GM21786 (cell line): ENCODE measurements at regions not wholly inside any gene's neighbourhood (a gene's known extent, or its start where the extent isn't known, plus 50 kb on each side); places are given as distances from the start of the nearest gene placed in this dataset.

Source experiments
- ATAC-seq: cut with Tn5 transposase; IDR thresholded peaks from one replicate; pipeline ENCODE4 v1.9.1; 2021; ENCODE audit not compliant: unreplicated experiment

DNA sequence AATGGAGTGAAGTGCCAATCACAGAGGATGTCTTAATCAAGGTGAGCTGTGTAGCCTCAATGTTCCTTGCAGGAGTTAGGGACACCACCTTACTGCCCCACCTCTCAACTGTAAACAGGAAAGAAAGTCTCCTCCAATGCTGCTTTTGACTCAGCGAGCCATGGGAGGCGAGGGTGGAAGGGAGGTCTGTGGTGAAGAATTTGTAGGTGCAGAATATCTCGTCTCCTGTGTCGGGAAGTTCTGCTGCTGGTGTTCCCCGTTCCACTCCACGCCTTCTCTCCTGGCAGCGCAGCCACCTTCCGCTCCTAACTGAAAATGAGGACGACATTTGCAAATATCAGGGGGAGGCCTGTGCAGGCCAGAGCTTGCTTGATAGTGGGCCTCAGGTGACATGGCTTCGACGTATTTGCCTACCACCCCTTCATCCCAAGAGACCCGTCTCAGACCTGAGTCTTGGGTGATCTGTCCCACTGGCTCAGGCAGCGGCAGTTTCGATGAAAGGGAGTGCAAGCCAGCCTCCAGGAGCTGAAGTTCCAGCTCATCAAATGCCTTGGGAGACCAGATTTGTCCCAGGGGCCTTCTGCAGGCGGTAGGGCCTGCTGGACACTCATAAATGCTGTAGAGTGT lies 368.3 kb upstream of the C1orf174 start:
- peak; percentile 11 for ATAC-seq

GRCh38 chr1:4268889-4269284 lies 368.8 kb upstream of the C1orf174 start:
- ATAC-seq = no peak

GRCh38 chr1:4269330-4269729 lies 369.3 kb upstream of the C1orf174 start:
- no peak for ATAC-seq

- ATAC-seq = no peak
These were observed 370.0 kb upstream of the C1orf174 start for GRCh38 chr1:4269952-4270570.

DNA sequence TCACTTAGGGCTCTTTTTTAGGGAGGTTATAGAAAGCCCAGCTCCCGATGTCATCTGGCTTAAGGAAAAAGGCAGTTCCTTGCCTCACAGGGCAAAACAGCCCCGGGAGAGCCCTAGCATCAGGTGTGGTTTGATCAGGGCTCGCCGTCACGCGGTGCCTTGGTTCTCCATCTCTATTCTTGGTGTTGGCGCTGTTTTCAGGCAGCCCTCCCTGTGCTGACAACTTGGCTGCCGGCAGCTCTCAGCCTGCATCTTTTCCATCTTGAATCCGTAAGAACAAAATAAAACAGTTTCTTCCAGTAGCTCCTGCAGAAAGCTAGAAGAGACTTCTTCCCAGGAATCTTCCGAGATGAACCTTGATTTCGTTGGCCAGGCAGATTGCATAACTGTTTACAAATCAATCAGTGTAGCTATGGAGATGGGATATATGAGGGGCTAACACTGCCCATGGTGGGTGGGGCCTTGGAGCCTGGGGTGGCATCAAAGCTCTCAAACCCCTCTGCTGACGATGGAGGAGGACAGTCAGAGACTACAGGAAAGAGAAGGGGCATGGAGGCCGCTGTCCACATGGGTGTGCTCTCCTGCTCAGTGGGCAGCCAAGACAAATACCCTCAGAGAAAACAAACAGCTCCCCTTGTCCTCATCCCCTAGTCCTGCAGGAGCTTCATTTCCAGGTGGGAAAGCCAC lies 370.7 kb upstream of the C1orf174 start:
- ATAC-seq = no peak

DNA sequence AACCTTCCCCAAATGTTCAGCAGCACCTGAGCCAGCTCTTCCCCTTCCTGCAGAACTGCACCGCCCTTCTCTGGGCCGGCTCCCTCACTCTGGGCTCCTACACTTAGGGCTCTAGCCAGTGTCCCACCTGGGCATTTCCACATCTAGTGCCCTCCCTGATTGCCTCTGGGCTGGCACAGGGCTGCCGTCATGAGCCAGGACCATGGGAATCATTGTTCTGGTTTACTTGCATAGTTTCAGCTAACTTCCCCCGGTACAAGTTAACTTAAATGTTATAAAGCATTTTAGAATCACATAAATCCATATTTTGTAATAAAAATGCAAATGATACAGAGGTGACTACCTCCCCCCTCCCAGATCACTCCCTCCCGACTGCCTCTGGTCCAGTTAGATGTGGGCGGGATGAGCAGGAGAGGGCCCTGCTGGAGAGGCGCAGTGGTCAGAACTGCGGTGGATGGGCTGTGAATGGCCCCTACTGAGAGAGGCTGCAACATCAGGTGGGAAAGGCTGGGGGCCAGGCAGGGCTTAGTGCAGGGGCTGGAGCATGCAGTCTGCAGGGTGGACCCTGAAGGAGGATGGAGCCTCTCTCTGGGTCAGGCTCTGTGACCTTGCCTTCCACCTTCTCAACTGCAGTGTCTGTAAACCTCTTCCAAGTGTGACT lies 371.4 kb upstream of the C1orf174 start:
- no peak for ATAC-seq

DNA sequence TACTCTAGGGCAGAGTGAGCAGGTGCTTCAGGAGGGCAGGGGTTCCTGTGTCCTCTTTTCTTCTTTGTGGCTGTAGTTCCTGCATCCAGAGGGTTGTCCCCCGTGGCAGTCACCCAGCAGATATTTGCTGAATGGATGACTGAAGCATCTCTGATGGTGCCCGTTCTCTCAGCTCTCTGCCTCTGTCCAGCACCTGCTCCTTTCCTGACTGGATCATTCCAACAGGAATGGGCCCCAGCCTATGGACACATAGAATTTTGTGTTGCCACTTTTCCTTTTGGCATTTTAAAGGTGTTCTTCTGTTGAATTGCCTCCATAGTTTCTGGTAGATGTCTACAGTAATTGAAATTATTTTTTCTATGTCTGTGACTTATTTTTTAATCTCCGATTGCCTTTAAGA lies 372.5 kb upstream of the C1orf174 start:
- no peak for ATAC-seq

- ATAC-seq = no peak
These were observed 373.2 kb upstream of the C1orf174 start for GRCh38 chr1:4273243-4273642.

DNA sequence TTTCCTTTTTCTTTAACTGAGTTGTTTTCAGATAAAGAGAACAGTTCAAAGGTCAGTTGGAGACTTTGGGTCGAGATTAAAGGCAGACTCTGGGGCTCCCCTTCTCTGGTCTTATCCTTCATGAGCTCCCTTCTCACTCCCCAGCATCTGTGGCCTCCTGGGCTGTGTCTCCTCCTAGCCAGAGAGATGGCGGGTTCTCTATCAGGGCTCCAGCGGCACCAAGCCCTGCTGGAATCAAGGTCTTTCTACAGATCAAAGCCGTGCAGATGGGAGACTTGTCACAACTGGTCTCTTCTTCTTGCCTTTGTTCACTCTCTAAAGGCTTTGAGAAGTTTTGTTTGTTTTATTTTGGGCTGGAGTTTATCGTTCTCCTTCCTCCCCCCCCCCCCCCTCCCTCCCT lies 373.7 kb upstream of the C1orf174 start:
- no peak for ATAC-seq

- ATAC-seq = no peak
These were observed 375.0 kb upstream of the C1orf174 start for GRCh38 chr1:4275083-4275482.

- no peak for ATAC-seq
These were observed 376.2 kb upstream of the C1orf174 start for GRCh38 chr1:4276238-4276637.

DNA sequence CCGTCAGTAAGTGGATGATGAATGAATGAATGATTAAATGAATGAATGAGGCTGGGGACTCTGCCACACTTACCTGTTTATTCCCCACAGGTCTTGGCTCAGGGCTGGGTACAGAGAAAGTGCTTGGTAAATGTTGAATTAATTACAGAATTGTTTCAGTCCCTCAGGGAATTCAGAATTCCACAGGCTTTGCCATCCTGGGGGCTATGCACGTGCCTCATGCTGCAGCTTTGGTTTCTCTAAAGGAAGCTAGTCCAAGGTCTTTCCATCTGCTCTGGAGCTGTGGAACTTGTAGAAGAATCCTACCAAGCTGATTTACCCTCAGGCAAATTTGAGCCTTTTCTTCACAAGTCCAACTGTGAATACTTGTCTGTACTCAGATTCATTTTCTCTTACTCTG lies 376.8 kb upstream of the AJAP1 start:
- no peak for ATAC-seq

- ATAC-seq = no peak
These were observed 369.4 kb upstream of the AJAP1 start for GRCh38 chr1:4284976-4285375.

GRCh38 chr1:4292861-4293260 lies 361.5 kb upstream of the AJAP1 start:
- ATAC-seq = no peak

DNA sequence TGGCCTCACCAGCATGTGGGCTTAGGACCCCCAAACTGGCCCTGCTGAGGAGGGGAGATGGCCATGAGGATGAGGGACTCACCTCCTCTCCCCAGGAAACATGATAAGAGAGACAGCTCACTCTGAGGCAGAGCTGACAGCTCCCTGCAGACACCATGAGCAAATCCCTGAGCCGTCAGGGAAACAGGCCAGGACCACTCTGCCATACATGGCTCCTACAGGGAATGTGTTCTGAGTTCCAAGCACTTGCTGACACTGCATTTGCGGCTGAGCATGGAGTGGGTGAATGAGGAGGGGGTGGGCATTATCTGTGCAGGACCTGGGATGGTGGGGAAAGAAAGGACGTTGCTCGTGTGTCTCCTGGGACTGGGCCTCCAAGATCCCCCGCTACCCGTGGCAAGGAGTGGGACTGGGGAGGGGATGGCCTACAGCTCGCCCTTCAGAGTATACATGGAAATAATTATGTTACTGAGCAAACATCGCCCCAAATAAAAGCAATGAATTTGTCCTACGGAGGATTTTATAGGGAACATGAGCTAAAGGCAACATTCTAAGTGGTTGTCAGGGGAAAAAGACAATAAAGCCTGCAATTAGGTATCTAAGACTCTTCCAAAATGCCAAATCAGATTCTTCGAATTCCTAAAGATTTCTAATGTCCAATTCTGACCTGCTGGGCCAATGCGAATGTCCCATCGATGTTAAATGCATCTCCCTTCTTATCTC lies 355.9 kb upstream of the AJAP1 start:
- ATAC-seq = no peak

GRCh38 chr1:4301007-4301406 lies 353.4 kb upstream of the AJAP1 start:
- no peak for ATAC-seq

- ATAC-seq = no peak
These were observed 351.1 kb upstream of the AJAP1 start for GRCh38 chr1:4303303-4303702.

GRCh38 chr1:4305526-4306301 lies 348.7 kb upstream of the AJAP1 start:
- ATAC-seq = no peak

GRCh38 chr1:4306559-4307467 lies 347.6 kb upstream of the AJAP1 start:
- no peak for ATAC-seq

- no peak for ATAC-seq
These were observed 347.0 kb upstream of the AJAP1 start for GRCh38 chr1:4307468-4307845.
